Stimulated activated CD8-positive, alpha-beta memory T cell treated with anti-CD3 and anti-CD28 coated beads, Interleukin-15, amount 100 ng/mL, for 4 hours (primary cell): ENCODE measurements at regions not wholly inside any gene's neighbourhood (a gene's known extent, or its start where the extent isn't known, plus 50 kb on each side); places are given as distances from the start of the nearest gene placed in this dataset.
A peak's percentile ranks its signal among the peaks of the same experiment; 100 is the strongest.
"Not testable (repeated sequence)": the region's sequence is repeated elsewhere in the genome, so short reads cannot be mapped to it uniquely, and the experiment has no call there.

Source experiments
- DNase-seq, 2 donors: peaks; one replicate each; pipeline ENCODE4 v3.0.0-alpha.2; 2020; ENCODE audit warnings: low read depth in 2 of 2

GRCh38 chr14:101616202-101616601 lies 54.9 kb downstream of the DIO3 start:
- no peak for DNase-seq

- no peak for DNase-seq
Measured at GRCh38 chr14:101619484-101619883, 58.2 kb downstream of the DIO3 start.

GRCh38 chr14:101620031-101620788 lies 58.9 kb downstream of the DIO3 start:
- DNase-seq = no peak

DNA sequence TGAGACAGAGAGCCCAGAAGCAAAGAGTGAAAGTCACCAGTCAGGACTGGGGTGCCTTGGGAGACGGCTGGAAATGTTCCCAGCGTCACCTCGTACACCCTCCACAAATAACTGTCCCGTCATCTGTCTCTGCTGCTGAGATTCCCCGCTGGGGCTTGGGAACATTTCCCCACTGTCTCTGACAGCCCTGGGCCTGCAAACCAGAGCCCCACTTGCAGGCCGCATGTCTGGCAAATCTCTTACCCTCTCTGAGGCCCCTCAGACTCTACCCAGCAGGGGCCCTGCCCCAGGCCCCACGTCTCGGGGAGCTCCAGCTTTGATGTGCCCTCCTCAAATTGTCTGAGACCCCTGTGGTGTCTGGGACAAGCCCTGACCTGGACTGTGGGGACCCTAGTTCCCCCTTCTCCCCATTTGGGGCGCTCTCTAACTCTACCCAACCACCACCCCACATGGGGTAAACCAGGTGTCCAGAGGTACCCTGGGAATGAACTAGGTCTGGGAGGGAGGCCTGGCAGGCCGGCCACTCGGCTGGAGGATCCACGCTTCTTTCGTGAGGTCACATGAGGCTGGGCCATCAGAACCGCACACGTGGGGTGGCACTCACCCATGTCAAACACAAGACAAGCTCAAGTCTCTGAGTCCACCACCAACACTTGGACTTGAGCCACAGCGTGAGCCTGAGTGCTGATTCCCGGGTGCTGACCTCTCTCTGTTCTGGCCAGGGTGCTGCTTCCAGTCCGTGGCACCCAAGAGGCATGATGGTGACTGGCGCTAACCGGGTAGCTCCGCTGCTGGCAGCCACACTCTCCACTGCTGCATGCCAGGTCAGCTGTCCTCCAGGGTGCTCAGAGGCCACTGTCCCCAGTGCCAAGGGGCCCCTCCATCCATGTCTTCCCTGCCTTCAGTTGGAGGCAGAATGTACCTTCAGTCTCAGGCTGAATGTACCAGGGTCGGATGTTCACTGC lies 59.8 kb downstream of the DIO3 start:
- DNase-seq = no peak

DNA sequence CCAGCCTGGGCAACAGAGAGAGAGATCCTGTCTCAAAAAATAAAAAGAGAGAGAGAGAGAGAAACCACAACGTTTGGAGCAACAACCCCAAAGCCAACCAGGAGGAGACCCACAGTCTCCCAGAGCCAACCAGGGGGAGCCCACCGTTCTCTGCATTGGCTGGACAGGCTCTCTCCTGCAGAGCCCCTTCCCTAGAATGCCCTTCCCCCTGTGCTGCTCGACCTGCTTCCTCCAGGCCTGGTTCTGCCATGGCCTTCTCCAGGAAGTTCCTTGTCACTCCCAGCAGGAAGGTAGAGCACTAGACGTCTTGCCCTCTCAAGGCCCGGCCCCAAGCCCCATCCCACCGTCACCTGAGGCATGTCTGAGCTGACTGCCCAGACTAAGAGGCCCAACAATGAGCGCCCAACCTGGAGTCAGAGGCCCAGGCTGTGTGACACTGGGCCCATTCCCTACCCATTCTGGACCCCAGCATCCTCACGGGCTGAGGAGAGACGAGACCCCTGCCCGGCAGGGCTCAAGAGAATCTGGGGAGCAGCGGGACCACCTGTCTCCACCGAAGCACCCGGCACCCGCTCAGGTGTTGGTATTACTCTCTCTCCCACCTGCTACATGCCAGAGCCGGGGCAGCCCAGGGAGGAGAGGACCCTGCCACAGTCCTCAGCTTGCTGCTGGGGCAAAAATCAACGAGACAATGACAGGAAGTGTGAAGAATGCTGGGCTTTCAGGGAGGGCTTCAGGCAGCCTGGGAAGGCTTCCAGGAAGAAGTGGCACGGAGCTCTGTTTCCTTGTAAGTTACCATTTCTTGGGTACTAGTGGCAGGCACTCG lies 61.2 kb downstream of the DIO3 start:
- no peak for DNase-seq

- DNase-seq = no peak
Measured at GRCh38 chr14:101623077-101623372, 61.7 kb downstream of the DIO3 start.

GRCh38 chr14:101623685-101624444 lies 62.6 kb downstream of the DIO3 start:
- no peak for DNase-seq

GRCh38 chr14:101624536-101624935 lies 63.2 kb downstream of the DIO3 start:
- DNase-seq = no peak

- DNase-seq = no peak
Measured at GRCh38 chr14:101625336-101626097, 64.2 kb downstream of the DIO3 start.

- no peak for DNase-seq
Measured at GRCh38 chr14:101626331-101626730, 65.0 kb downstream of the DIO3 start.

DNA sequence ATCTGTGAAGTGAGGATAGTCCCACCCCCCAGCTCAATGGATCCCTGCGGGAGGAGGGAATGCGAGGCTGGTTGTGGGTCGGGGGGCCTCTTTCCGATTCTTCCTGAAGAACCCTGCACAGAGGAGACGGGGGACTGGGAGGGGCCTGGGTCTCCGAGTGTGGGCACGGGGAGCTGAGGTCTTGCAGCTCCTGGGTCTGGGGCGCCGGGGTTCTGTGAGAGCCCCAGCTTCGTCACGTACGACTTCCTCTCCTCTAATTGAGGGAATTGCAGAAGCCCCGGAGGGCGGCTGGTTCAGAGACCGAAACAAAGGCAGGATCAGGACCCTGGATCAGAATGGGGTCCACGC lies 66.6 kb downstream of the DIO3 start:
- DNase-seq = no peak

DNA sequence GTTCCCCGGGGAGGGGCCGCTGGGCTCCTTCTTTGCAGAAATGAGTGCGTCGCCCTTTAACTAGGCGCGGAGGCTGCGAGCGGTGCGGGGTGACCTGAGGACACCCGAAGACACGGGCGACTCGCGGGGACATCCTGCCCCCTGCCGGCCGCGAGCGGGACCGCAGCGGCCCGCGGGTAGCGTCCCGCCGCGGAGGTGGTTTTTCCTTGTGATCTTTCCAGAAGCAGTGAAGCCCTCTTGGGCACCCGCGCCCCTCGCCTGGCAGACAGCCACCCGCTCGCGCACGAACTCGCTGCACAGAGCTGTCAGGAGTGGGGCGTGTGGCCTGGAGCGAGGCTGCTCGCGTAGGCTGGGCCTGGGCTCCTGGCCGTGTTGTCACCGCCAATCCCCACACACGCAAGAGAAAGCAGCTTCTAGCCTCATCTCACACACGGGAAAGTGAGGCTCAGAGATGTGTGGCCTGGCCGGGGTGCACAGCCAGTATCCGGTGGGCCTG lies 67.2 kb downstream of the DIO3 start:
- DNase-seq = peak; percentile 27 to 41

- no peak for DNase-seq
Measured at GRCh38 chr14:101628975-101629374, 67.7 kb downstream of the DIO3 start.

DNA sequence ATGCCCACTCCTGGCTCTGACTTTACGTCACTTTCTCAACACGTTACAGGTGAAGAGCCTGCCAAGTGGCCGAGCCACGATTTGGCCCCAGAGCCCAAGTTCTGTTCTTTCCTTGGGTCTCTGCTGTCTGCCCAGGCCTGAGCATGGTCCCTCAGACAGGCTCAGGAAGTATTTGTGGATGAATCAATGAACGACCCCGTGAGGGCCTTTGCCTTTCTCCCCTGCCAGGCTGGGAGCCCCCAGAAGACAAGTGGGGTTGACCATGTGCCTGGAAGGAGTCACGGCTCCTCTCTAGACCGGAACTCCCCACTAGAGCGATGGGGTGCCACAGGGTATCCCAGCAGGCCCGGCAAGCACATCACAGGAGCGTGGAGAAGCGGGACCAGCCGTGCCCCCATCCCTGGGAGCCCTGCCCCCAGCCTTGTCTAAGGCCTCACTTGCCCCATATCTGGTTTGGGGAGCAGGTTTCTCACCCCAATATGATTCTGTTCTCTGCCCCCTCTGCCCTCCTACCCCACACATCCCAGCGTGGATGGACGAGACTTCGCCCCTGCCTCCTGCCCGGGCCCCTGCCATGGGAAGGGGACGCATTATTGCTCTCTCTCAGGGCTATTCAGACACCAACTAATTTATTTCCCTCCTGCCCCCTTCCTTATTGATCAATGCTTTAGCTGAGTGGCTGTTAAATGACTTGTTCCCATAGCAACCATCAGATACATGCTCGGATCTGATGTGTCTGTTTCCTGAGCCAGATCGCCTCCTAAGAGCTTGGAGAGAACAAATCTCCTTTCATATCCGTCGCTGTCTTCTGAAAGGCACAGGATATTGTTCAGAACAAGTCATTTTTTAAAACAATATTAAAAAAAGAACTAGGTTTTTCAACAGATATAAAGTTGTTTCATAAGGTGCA lies 69.0 kb downstream of the DIO3 start:
- DNase-seq = no peak

DNA sequence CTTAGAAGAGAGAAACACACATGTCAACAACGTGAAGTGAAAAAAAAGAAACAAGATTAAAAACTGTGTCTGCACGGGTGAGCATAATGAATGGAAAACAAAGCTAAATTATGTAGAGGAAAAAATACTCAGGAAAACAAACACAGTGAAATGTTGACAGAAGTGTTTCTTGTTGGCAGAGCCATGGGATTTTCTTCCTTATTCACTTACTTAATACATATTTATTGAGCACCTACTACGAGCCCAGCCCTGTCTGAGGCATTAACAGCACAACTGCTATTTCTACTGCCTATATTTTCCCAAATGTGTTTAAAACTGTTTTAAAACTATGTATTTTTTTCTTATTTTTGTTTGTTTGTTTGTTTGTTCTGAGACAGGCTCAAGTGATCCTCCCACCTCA lies 69.9 kb downstream of the DIO3 start:
- no peak for DNase-seq

DNA sequence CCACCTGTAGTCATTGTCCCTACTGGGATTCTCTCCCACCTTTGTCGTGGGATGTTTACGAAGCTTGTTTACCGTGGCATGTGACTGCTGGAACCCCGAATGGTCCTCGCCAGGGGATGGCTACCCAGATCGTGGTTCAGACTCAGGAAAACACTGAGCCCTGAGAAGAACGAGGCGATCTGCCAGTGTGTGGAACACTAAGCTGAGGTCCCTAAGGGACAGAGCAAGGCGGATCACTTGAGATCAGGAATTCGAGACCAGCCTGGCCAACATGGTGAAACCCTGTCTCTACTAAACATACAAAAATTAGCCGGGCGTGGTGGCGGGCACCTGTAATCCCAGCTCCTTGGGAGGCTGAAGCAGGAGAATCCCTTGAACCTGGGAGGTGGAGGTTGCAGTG lies 70.7 kb downstream of the DIO3 start:
- not testable (repeated sequence) for DNase-seq

DNA sequence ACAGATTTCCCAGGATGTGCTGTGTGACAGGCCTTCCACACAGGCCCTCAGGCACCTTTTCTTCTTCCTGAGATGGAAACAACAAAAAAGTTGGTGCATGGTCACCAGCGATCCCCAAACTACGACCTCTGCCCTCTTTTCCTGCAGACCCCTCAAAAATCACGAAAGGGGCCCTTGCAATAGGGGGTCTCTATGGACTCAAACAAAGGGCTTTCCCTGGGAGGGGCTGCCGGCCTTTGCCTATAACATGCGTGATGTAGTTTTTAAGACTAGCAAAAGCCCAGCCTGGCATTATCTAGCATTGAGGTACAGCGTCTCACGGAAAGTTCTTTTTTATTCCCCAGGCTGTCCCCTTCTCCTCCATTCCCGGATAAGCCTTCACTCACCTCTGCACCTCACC lies 71.2 kb downstream of the DIO3 start:
- DNase-seq = no peak

- DNase-seq = no peak
Measured at GRCh38 chr14:101633276-101633675, 72.0 kb downstream of the DIO3 start.

DNA sequence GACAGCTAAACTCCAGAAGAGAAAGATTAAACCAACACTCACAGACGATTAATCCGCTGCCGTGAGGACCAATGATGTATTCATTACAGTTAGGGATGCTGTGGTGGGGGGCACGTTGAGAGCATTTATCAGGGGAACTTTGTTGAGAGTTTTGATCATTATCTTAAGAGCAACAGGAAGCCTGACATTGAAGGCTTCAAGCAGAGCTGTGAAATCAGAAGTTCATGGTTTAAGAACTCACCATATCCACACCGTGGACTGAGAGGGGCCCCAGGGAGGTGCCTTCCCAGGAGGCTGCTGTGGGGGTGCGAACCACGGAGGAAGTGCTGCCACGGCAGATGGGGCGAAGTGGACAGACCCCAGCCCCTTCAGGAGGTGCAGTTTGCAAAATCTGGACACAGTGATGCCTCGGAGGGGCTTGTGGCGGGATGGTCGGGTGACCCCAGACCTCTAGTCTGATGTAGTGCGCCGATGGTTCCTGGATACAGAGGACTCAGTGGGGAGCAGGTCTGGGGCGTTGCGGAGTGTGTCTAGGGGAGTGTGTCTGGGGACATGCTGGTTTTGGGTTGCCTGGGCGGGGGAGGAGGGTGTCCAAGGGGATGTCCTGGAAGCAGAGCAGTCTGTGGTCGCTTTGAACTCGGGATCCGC lies 73.0 kb downstream of the DIO3 start:
- DNase-seq = no peak
